ENCODE measurements at regions not wholly inside any gene's neighbourhood (a gene's known extent, or its start where the extent isn't known, plus 50 kb on each side); places are given as distances from the start of the nearest gene placed in this dataset.

- TF ChIP-seq SNAPC5 (CRISPR knock-in tag; IDR thresholded peaks at IDR 0.05; ENCODE audit: borderline replicate concordance) = no peak
- TF ChIP-seq REL (CRISPR knock-in tag; conservative IDR thresholded peaks at IDR 0.05) = no peak
- no peak for TF ChIP-seq ZNF282 (IDR thresholded peaks at IDR 0.05; ENCODE audit: partially characterized antibody)
- TF ChIP-seq RFXANK (CRISPR knock-in tag; IDR thresholded peaks at IDR 0.05) = no peak
- TF ChIP-seq HNRNPL (IDR thresholded peaks at IDR 0.05; ENCODE audit: low read depth, low read length) = no peak
- 0 out of 2 replicates have a peak, but pooled peaks have one; percentile 16 for TF ChIP-seq ZNF674 (CRISPR knock-in tag; IDR thresholded peaks at IDR 0.05; ENCODE audit: low read depth)
- no peak for TF ChIP-seq IKZF5 (CRISPR knock-in tag; IDR thresholded peaks at IDR 0.05)
- no peak for TF ChIP-seq EZH2 (conservative IDR thresholded peaks at IDR 0.05; ENCODE audit: low read depth, low read length)
- no peak for TF ChIP-seq DNMT3B (CRISPR knock-in tag; conservative IDR thresholded peaks at IDR 0.05)
- TF ChIP-seq RARG (CRISPR knock-in tag; IDR thresholded peaks at IDR 0.05; ENCODE audit: low read depth) = no peak
- no peak for TF ChIP-seq CHCHD3 (CRISPR knock-in tag; IDR thresholded peaks at IDR 0.05)
- TF ChIP-seq NR1H2 (CRISPR knock-in tag; IDR thresholded peaks at IDR 0.05; ENCODE audit: borderline replicate concordance, low read depth) = no peak
- TF ChIP-seq, protein P1, sequence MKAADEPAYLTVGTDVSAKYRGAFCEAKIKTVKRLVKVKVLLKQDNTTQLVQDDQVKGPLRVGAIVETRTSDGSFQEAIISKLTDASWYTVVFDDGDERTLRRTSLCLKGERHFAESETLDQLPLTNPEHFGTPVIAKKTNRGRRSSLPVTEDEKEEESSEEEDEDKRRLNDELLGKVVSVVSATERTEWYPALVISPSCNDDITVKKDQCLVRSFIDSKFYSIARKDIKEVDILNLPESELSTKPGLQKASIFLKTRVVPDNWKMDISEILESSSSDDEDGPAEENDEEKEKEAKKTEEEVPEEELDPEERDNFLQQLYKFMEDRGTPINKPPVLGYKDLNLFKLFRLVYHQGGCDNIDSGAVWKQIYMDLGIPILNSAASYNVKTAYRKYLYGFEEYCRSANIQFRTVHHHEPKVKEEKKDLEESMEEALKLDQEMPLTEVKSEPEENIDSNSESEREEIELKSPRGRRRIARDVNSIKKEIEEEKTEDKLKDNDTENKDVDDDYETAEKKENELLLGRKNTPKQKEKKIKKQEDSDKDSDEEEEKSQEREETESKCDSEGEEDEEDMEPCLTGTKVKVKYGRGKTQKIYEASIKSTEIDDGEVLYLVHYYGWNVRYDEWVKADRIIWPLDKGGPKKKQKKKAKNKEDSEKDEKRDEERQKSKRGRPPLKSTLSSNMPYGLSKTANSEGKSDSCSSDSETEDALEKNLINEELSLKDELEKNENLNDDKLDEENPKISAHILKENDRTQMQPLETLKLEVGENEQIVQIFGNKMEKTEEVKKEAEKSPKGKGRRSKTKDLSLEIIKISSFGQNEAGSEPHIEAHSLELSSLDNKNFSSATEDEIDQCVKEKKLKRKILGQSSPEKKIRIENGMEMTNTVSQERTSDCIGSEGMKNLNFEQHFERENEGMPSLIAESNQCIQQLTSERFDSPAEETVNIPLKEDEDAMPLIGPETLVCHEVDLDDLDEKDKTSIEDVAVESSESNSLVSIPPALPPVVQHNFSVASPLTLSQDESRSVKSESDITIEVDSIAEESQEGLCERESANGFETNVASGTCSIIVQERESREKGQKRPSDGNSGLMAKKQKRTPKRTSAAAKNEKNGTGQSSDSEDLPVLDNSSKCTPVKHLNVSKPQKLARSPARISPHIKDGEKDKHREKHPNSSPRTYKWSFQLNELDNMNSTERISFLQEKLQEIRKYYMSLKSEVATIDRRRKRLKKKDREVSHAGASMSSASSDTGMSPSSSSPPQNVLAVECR (CRISPR knock-in tag; IDR thresholded peaks at IDR 0.05; ENCODE audit: borderline replicate concordance) = peak; percentile 34; the same call in 1 of the 2 replicates
- TF ChIP-seq PRDM15 (CRISPR knock-in tag; IDR thresholded peaks at IDR 0.05) = no peak
- no peak for TF ChIP-seq ZNF260 (CRISPR knock-in tag; IDR thresholded peaks at IDR 0.05; ENCODE audit: borderline replicate concordance, low read depth)
- TF ChIP-seq PHF8 (CRISPR knock-in tag; IDR thresholded peaks at IDR 0.05) = 0 out of 2 replicates have a peak, but pooled peaks have one; percentile 16
- no peak for TF ChIP-seq ZNF432 (CRISPR knock-in tag; IDR thresholded peaks at IDR 0.05; ENCODE audit: borderline replicate concordance)
- TF ChIP-seq, protein P2, sequence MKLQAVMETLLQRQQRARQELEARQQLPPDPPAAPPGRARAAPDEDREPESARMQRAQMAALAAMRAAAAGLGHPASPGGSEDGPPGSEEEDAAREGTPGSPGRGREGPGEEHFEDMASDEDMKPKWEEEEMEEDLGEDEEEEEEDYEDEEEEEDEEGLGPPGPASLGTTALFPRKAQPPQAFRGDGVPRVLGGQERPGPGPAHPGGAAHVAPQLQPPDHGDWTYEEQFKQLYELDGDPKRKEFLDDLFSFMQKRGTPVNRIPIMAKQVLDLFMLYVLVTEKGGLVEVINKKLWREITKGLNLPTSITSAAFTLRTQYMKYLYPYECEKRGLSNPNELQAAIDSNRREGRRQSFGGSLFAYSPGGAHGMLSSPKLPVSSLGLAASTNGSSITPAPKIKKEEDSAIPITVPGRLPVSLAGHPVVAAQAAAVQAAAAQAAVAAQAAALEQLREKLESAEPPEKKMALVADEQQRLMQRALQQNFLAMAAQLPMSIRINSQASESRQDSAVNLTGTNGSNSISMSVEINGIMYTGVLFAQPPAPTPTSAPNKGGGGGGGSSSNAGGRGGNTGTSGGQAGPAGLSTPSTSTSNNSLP (IDR thresholded peaks at IDR 0.05; ENCODE audit: low read depth, low read length) = peak; percentile 49; the same call in 1 of the 2 replicates
These were observed 131.8 kb downstream of the FOXA2 start (continued) for GRCh38 chr20:22452442-22453011.

All from HepG2 (cell line).